ENCODE measurements at regions not wholly inside any gene's neighbourhood (a gene's known extent, or its start where the extent isn't known, plus 50 kb on each side); places are given as distances from the start of the nearest gene placed in this dataset.

GRCh38 chr4:56231410-56231809, 155.9 kb downstream of the AASDH start:
- Histone ChIP-seq H3K4me1 (replicated peaks) (no peaks in the 10 kb centered on the region), H3K27me3 (replicated peaks) (no peaks in the 10 kb centered on the region), H3K9me3 (replicated peaks) (no peaks in the 10 kb centered on the region), H3K36me3 (no peaks in the 10 kb centered on the region), H3K4me3 (no peak overlapping the region), H3K27ac (no peak overlapping the region)
- no peak for DNase-seq (ENCODE audit: low read depth in 1 of 2, low spot score in 2 of 2)

- Histone ChIP-seq H3K9me3 (replicated peaks) (no peaks in the 10 kb centered on the region), H3K27ac (no peak overlapping the region), H3K4me1 (replicated peaks) (no peaks in the 10 kb centered on the region), H3K4me3 (no peak overlapping the region), H3K36me3 (no peaks in the 10 kb centered on the region), H3K27me3 (replicated peaks) (no peaks in the 10 kb centered on the region)
- DNase-seq (ENCODE audit: low read depth in 1 of 2, low spot score in 2 of 2) = no peak
These were observed 157.3 kb downstream of the AASDH start for GRCh38 chr4:56229947-56230346.

- Histone ChIP-seq H3K4me1 (replicated peaks) (no peaks in the 10 kb centered on the region), H3K27ac (no peak overlapping the region), H3K36me3 (no peaks in the 10 kb centered on the region), H3K9me3 (replicated peaks) (no peaks in the 10 kb centered on the region), H3K4me3 (no peak overlapping the region), H3K27me3 (replicated peaks) (no peaks in the 10 kb centered on the region)
- no peak for DNase-seq (ENCODE audit: low read depth in 1 of 2, low spot score in 2 of 2)
These were observed 159.9 kb downstream of the AASDH start for GRCh38 chr4:56227301-56227835.

- Histone ChIP-seq H3K36me3 (no peaks in the 10 kb centered on the region), H3K9me3 (replicated peaks) (no peaks in the 10 kb centered on the region), H3K27ac (no peak overlapping the region), H3K4me3 (no peak overlapping the region), H3K27me3 (replicated peaks) (no peaks in the 10 kb centered on the region), H3K4me1 (replicated peaks) (no peaks in the 10 kb centered on the region)
- DNase-seq (ENCODE audit: low read depth in 1 of 2, low spot score in 2 of 2) = no peak
These were observed 160.7 kb downstream of the AASDH start for GRCh38 chr4:56226579-56226978.

- Histone ChIP-seq H3K27me3 (replicated peaks) (peaks cover 5% of the 10 kb centered on the region; the same call in 1 of the 2 replicates), H3K9me3 (replicated peaks) (no peaks in the 10 kb centered on the region), H3K4me1 (replicated peaks) (no peaks in the 10 kb centered on the region), H3K27ac (no peak overlapping the region), H3K4me3 (no peak overlapping the region), H3K36me3 (no peaks in the 10 kb centered on the region)
- no peak for DNase-seq (ENCODE audit: low read depth in 1 of 2, low spot score in 2 of 2)
These were observed 162.7 kb downstream of the AASDH start for GRCh38 chr4:56224641-56225040.

- Histone ChIP-seq H3K27me3 (replicated peaks) (peaks cover 7% of the 10 kb centered on the region; the same call in 1 of the 2 replicates), H3K9me3 (replicated peaks) (no peaks in the 10 kb centered on the region), H3K27ac (no peak overlapping the region), H3K36me3 (no peaks in the 10 kb centered on the region), H3K4me3 (no peak overlapping the region), H3K4me1 (replicated peaks) (no peaks in the 10 kb centered on the region)
- DNase-seq (ENCODE audit: low read depth in 1 of 2, low spot score in 2 of 2) = no peak
These were observed 164.8 kb downstream of the AASDH start for GRCh38 chr4:56222514-56222913.

- no peaks in the 10 kb centered on the region for H3K36me3 ChIP-seq
- DNase-seq (ENCODE audit: low read depth in 1 of 2, low spot score in 2 of 2) = no peak
- H3K27ac ChIP-seq = no peak overlapping the region
- H3K27me3 ChIP-seq (replicated peaks) = peaks cover 7% of the 10 kb centered on the region; the same call in 1 of the 2 replicates
- no peak overlapping the region for H3K4me3 ChIP-seq
- no peaks in the 10 kb centered on the region for H3K9me3 ChIP-seq (replicated peaks)
- H3K4me1 ChIP-seq (replicated peaks) = no peaks in the 10 kb centered on the region
These were observed 167.0 kb downstream of the AASDH start for GRCh38 chr4:56220261-56220660.

- DNase-seq (ENCODE audit: low read depth in 1 of 2, low spot score in 2 of 2) = no peak
These were observed 167.8 kb downstream of the AASDH start for GRCh38 chr4:56219447-56219846.

GRCh38 chr4:56218230-56218895, 168.9 kb downstream of the AASDH start:
- Histone ChIP-seq H3K27ac (no peak overlapping the region), H3K27me3 (replicated peaks) (peaks cover 7% of the 10 kb centered on the region; the same call in 1 of the 2 replicates), H3K4me1 (replicated peaks) (no peaks in the 10 kb centered on the region), H3K9me3 (replicated peaks) (no peaks in the 10 kb centered on the region), H3K4me3 (no peak overlapping the region), H3K36me3 (no peaks in the 10 kb centered on the region)
- no peak for DNase-seq (ENCODE audit: low read depth in 1 of 2, low spot score in 2 of 2)

More at GRCh38 chr4:56219447-56219846, 167.8 kb downstream of the AASDH start:
- Histone ChIP-seq H3K27ac (no peak overlapping the region), H3K36me3 (no peaks in the 10 kb centered on the region), H3K27me3 (replicated peaks) (peaks cover 7% of the 10 kb centered on the region; the same call in 1 of the 2 replicates), H3K4me3 (no peak overlapping the region), H3K4me1 (replicated peaks) (no peaks in the 10 kb centered on the region), H3K9me3 (replicated peaks) (no peaks in the 10 kb centered on the region)

- H3K4me1 ChIP-seq (replicated peaks) = no peaks in the 10 kb centered on the region
These were observed 169.9 kb downstream of the AASDH start for GRCh38 chr4:56217343-56217890.

GRCh38 chr4:56215901-56216300, 171.4 kb downstream of the AASDH start:
- no peak for DNase-seq (ENCODE audit: low read depth in 1 of 2, low spot score in 2 of 2)
- Histone ChIP-seq H3K27ac (no peak overlapping the region), H3K36me3 (no peaks in the 10 kb centered on the region), H3K4me3 (no peak overlapping the region), H3K9me3 (replicated peaks) (no peaks in the 10 kb centered on the region), H3K4me1 (replicated peaks) (no peaks in the 10 kb centered on the region), H3K27me3 (replicated peaks) (peaks cover 7% of the 10 kb centered on the region; the same call in 1 of the 2 replicates)

More at GRCh38 chr4:56217343-56217890, 169.9 kb downstream of the AASDH start:
- H3K36me3 ChIP-seq = no peaks in the 10 kb centered on the region
- no peaks in the 10 kb centered on the region for H3K9me3 ChIP-seq (replicated peaks)
- no peak for DNase-seq (ENCODE audit: low read depth in 1 of 2, low spot score in 2 of 2)
- no peak overlapping the region for H3K27ac ChIP-seq
- peaks cover 7% of the 10 kb centered on the region; the same call in 1 of the 2 replicates for H3K27me3 ChIP-seq (replicated peaks)
- no peak overlapping the region for H3K4me3 ChIP-seq

GRCh38 chr4:56215141-56215783, 172.0 kb downstream of the AASDH start:
- H3K4me1 ChIP-seq (replicated peaks) = no peaks in the 10 kb centered on the region
- H3K36me3 ChIP-seq = no peaks in the 10 kb centered on the region
- no peak for DNase-seq (ENCODE audit: low read depth in 1 of 2, low spot score in 2 of 2)
- peaks cover 7% of the 10 kb centered on the region; the same call in 1 of the 2 replicates for H3K27me3 ChIP-seq (replicated peaks)
- no peak overlapping the region for H3K4me3 ChIP-seq
- no peak overlapping the region for H3K27ac ChIP-seq
- no peaks in the 10 kb centered on the region for H3K9me3 ChIP-seq (replicated peaks)

GRCh38 chr4:56213543-56213942, 173.7 kb downstream of the AASDH start:
- H3K4me3 ChIP-seq = no peak overlapping the region
- H3K4me1 ChIP-seq (replicated peaks) = no peaks in the 10 kb centered on the region
- no peaks in the 10 kb centered on the region for H3K36me3 ChIP-seq
- H3K27me3 ChIP-seq (replicated peaks) = no peaks in the 10 kb centered on the region; the same call in 1 of the 2 replicates
- DNase-seq (ENCODE audit: low read depth in 1 of 2, low spot score in 2 of 2) = no peak
- H3K9me3 ChIP-seq (replicated peaks) = no peaks in the 10 kb centered on the region
- H3K27ac ChIP-seq = no peak overlapping the region

- no peaks in the 10 kb centered on the region for H3K4me1 ChIP-seq (replicated peaks)
- no peaks in the 10 kb centered on the region; the same call in 1 of the 2 replicates for H3K27me3 ChIP-seq (replicated peaks)
- H3K9me3 ChIP-seq (replicated peaks) = no peaks in the 10 kb centered on the region
- DNase-seq (ENCODE audit: low read depth in 1 of 2, low spot score in 2 of 2) = no peak
- no peak overlapping the region for H3K4me3 ChIP-seq
- no peak overlapping the region for H3K27ac ChIP-seq
- H3K36me3 ChIP-seq = no peaks in the 10 kb centered on the region
These were observed 174.5 kb downstream of the AASDH start for GRCh38 chr4:56212774-56213173.

Measured in SJSA1 (cell line).